ENCODE measurements at regions not wholly inside any gene's neighbourhood (a gene's known extent, or its start where the extent isn't known, plus 50 kb on each side); places are given as distances from the start of the nearest gene placed in this dataset.

DNA sequence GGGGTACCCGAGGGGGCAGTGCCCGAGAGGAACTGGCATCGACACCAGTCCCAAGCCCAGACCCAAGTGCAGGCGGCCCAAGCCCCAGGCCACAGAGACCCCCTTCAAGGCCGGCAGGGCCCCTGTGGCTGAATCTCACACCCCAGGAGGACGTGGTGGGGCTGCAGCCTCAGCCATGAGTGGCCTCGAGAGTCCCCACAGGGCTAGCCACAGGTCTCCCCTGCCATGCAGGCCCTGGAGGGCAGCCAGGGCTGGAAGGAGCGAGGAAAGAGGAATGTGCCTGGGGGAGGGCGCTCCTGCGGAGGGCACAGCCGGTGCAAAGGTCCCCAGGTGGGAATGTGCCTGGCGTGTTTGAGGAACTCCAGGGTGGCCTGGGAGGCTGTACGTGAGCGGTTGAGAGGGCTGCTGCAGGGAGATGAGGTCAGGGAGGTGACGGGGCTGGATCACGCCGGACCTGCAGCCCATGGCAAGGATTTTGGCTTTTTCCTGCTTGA is 86.1 kb downstream of the NCOR2 start:
- no peaks in the 10 kb centered on the region for H3K27me3 ChIP-seq (ENCODE audit: insufficient read depth, poor library complexity, severe bottlenecking)
- DNase-seq (ENCODE audit: low read depth in 1 of 2, low spot score in 1 of 2): no peak
- H3K4me3 ChIP-seq (replicated peaks; ENCODE audit: insufficient read depth, low read length): no peak overlapping the region
- TF ChIP-seq POLR2AphosphoS5 (IDR thresholded peaks at IDR 0.05; ENCODE audit: low read depth): no peak
- TF ChIP-seq GABPA (IDR thresholded peaks at IDR 0.05; ENCODE audit: low read depth): no peak
- no peak overlapping the region for H3K27ac ChIP-seq (replicated peaks)

DNA sequence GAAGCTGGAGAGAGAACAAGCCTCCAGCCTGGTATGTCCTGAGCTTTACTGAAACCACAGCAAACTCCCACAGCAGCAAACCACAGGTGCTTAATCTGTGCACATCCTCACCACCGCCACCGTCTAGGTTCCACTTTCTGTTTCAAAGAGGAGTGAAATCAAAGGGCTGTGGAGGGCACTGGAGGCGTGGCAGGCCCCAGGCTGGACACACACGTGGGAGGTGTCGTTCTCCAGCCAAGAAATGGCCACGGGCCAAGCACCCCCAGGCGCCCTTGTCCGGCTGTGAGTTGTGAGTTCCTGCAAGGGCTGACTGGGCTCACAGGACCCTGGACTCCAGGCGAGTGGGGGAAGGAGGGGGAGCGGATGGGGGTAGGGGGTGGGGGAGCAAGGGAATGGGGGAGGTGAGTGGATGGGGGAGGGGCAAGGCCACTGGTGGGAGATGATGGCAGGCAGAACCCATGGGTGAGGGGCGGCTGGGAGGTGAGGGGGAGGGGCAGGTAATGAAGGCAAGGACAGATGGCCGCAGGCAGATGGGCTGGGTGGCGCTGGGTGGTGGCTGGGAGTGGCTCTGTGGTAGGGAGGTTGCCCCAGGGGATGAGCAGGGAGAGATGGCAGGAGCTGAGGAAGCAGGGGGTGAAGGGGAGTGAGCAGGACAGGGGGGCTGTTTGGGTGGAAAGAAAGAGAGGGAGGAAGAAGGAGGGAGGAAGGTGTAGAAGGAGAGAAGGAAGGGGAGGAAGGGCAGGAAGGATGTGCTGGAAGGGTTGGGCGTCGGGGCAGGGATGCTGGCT is 86.7 kb downstream of the NCOR2 start:
- Histone ChIP-seq H3K4me3 (replicated peaks; ENCODE audit: insufficient read depth, low read length) (no peak overlapping the region), H3K27ac (replicated peaks) (no peak overlapping the region), H3K27me3 (ENCODE audit: insufficient read depth, poor library complexity, severe bottlenecking) (no peaks in the 10 kb centered on the region)
- TF ChIP-seq GABPA (IDR thresholded peaks at IDR 0.05; ENCODE audit: low read depth) (no peak), POLR2AphosphoS5 (IDR thresholded peaks at IDR 0.05; ENCODE audit: low read depth) (no peak), SPI1 (IDR thresholded peaks at IDR 0.05; ENCODE audit: borderline replicate concordance, low read depth) (no peak)
- TF ChIP-seq, protein P1, sequence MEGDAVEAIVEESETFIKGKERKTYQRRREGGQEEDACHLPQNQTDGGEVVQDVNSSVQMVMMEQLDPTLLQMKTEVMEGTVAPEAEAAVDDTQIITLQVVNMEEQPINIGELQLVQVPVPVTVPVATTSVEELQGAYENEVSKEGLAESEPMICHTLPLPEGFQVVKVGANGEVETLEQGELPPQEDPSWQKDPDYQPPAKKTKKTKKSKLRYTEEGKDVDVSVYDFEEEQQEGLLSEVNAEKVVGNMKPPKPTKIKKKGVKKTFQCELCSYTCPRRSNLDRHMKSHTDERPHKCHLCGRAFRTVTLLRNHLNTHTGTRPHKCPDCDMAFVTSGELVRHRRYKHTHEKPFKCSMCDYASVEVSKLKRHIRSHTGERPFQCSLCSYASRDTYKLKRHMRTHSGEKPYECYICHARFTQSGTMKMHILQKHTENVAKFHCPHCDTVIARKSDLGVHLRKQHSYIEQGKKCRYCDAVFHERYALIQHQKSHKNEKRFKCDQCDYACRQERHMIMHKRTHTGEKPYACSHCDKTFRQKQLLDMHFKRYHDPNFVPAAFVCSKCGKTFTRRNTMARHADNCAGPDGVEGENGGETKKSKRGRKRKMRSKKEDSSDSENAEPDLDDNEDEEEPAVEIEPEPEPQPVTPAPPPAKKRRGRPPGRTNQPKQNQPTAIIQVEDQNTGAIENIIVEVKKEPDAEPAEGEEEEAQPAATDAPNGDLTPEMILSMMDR (IDR thresholded peaks at IDR 0.05; ENCODE audit: insufficient read depth, low read length): no peak
- TF ChIP-seq, protein P2, sequence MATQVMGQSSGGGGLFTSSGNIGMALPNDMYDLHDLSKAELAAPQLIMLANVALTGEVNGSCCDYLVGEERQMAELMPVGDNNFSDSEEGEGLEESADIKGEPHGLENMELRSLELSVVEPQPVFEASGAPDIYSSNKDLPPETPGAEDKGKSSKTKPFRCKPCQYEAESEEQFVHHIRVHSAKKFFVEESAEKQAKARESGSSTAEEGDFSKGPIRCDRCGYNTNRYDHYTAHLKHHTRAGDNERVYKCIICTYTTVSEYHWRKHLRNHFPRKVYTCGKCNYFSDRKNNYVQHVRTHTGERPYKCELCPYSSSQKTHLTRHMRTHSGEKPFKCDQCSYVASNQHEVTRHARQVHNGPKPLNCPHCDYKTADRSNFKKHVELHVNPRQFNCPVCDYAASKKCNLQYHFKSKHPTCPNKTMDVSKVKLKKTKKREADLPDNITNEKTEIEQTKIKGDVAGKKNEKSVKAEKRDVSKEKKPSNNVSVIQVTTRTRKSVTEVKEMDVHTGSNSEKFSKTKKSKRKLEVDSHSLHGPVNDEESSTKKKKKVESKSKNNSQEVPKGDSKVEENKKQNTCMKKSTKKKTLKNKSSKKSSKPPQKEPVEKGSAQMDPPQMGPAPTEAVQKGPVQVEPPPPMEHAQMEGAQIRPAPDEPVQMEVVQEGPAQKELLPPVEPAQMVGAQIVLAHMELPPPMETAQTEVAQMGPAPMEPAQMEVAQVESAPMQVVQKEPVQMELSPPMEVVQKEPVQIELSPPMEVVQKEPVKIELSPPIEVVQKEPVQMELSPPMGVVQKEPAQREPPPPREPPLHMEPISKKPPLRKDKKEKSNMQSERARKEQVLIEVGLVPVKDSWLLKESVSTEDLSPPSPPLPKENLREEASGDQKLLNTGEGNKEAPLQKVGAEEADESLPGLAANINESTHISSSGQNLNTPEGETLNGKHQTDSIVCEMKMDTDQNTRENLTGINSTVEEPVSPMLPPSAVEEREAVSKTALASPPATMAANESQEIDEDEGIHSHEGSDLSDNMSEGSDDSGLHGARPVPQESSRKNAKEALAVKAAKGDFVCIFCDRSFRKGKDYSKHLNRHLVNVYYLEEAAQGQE (IDR thresholded peaks at IDR 0.05; ENCODE audit: insufficient replicate concordance, low read depth): no peak
- no peak for DNase-seq (ENCODE audit: low read depth in 1 of 2, low spot score in 1 of 2)

DNA sequence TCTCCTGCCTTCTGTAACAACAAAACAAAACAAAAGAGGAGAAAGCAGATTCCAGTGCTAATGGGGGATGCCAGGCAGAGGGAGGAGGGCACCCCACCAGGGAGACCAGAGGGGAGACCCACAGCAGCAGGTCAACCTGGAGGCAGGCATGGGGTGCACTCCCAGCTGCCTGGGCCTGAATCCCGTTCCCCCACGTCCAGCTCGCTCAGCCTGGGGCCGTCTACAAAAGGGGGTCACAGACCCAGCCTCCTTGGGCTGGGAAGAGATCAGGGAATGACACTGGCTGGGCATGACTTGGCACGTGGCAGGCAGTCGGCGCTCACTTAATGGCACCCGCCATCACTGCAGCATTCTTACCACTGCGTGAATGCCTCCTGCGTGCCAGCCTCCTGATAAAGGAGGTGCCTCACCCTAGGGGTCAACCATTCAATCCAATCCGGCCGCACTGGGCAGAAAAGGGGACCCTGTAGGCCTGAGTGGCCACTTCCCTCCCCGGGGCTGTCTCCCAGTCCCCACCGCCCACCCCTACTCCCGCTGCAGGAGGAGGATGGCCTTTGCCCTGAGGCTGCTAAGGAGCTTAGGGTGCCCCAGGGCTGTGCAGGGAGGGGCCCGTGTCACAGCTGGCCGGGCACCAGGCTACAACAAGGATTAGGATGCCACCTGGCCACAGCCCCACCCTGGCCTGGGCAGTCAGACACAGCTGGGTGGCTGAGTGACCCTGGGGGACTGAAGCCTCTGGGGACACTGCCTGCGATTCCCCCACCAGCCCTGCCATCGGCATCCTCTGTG is 87.5 kb downstream of the NCOR2 start:
- DNase-seq (ENCODE audit: low read depth in 1 of 2, low spot score in 1 of 2): no peak
- no peaks in the 10 kb centered on the region for H3K27me3 ChIP-seq (ENCODE audit: insufficient read depth, poor library complexity, severe bottlenecking)
- H3K27ac ChIP-seq (replicated peaks): no peak overlapping the region
- TF ChIP-seq, protein P2 (IDR thresholded peaks at IDR 0.05; ENCODE audit: insufficient replicate concordance, low read depth): no peak
- TF ChIP-seq SPI1 (IDR thresholded peaks at IDR 0.05; ENCODE audit: borderline replicate concordance, low read depth) (no peak), GABPA (IDR thresholded peaks at IDR 0.05; ENCODE audit: low read depth) (no peak), POLR2AphosphoS5 (IDR thresholded peaks at IDR 0.05; ENCODE audit: low read depth) (no peak)
- TF ChIP-seq, protein P1 (IDR thresholded peaks at IDR 0.05; ENCODE audit: insufficient read depth, low read length): no peak
- H3K4me3 ChIP-seq (replicated peaks; ENCODE audit: insufficient read depth, low read length): no peak overlapping the region

DNA sequence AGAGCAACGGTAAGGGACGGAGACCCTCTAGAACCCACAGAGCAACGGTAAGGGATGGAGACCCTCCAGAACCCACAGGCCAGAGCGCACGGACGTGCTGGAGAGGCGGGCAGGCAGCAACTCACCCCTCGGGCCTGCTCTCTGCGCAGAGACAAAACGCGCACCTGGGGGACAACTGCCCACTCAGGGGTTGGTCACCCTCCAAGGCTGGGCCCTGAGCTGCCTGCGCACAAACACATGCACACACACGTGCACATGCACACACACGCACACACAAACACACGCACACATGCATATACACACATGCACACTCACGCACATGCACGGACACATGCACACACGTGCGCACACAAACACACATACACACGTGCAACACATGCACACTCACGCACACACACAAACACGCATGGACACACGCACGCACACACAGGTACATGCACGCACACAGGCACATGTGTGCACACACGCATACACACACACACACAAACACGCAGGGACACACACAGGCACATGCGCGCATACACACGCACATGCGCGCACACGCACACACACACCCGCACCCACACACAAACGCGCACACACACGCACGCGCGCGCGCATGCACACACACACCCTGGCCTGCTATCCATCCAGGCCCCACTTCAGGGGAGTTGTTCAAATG is 88.3 kb downstream of the NCOR2 start:
- TF ChIP-seq POLR2AphosphoS5 (IDR thresholded peaks at IDR 0.05; ENCODE audit: low read depth) (no peak), SPI1 (IDR thresholded peaks at IDR 0.05; ENCODE audit: borderline replicate concordance, low read depth) (no peak), GABPA (IDR thresholded peaks at IDR 0.05; ENCODE audit: low read depth) (no peak)
- TF ChIP-seq, protein P2 (IDR thresholded peaks at IDR 0.05; ENCODE audit: insufficient replicate concordance, low read depth): no peak
- TF ChIP-seq, protein P1 (IDR thresholded peaks at IDR 0.05; ENCODE audit: insufficient read depth, low read length): no peak
- H3K4me3 ChIP-seq (replicated peaks; ENCODE audit: insufficient read depth, low read length): no peak overlapping the region
- H3K27me3 ChIP-seq (ENCODE audit: insufficient read depth, poor library complexity, severe bottlenecking): no peaks in the 10 kb centered on the region
- no peak overlapping the region for H3K27ac ChIP-seq (replicated peaks)
- no peak for DNase-seq (ENCODE audit: low read depth in 1 of 2, low spot score in 1 of 2)

Measured in HL-60 (cell line).